OCI-LY1 (cell line): ENCODE measurements at regions not wholly inside any gene's neighbourhood (a gene's known extent, or its start where the extent isn't known, plus 50 kb on each side); places are given as distances from the start of the nearest gene placed in this dataset.

ENCODE experiments used
- H2AFZ ChIP-seq: fragments of 200-600 bp; sonication (generic), shearing (Covaris generic); 2 replicates; pipeline ENCODE4 v1.6.0; 2014; ENCODE audit warnings: antibody characterized with exemption, mild to moderate bottlenecking, low read length
- H3F3A ChIP-seq: fragments of 200-600 bp; sonication (generic), shearing (Covaris generic); 2 replicates; pipeline ENCODE4 v1.6.0; 2014; ENCODE audit warnings: mild to moderate bottlenecking, antibody characterized with exemption, low read length, moderate library complexity; ENCODE audit not compliant: insufficient read depth
- H3K27ac ChIP-seq: fragments of 200-600 bp; sonication (generic); 2 replicates; pipeline ENCODE4 v1.5.1; 2014; ENCODE audit warnings: low read length, mixed run types, mild to moderate bottlenecking, low read depth; ENCODE audit not compliant: poor library complexity, severe bottlenecking
- H3K27me3 ChIP-seq: fragments of 200-600 bp; sonication (generic); 2 replicates; pipeline ENCODE4 v1.6.0; 2014; ENCODE audit warnings: antibody characterized with exemption, mild to moderate bottlenecking, low read length, moderate library complexity; ENCODE audit not compliant: insufficient read depth
- H3K36me3 ChIP-seq: fragments of 200-600 bp; sonication (generic); 2 replicates; pipeline ENCODE4 v1.6.1; 2014; ENCODE audit warnings: mild to moderate bottlenecking, antibody characterized with exemption, low read length, moderate library complexity, mixed read lengths; ENCODE audit not compliant: insufficient read depth
- H3K4me1 ChIP-seq: fragments of 200-600 bp; sonication (generic); 2 replicates; pipeline ENCODE4 v1.5.1; 2014; ENCODE audit warnings: mild to moderate bottlenecking, low read length, moderate library complexity; ENCODE audit not compliant: insufficient read depth, severe bottlenecking
- H3K4me2 ChIP-seq: fragments of 200-600 bp; sonication (generic), shearing (Covaris generic); 2 replicates; pipeline ENCODE4 v1.6.1; 2014; ENCODE audit warnings: low read length
- H3K4me3 ChIP-seq: fragments of 200-600 bp; sonication (generic); 2 replicates; pipeline ENCODE4 v1.5.1; 2014; ENCODE audit warnings: low read length, low read depth, mild to moderate bottlenecking, mixed read lengths; ENCODE audit not compliant: poor library complexity, severe bottlenecking
- H3K79me2 ChIP-seq: fragments of 200-600 bp; shearing (Covaris generic); 2 replicates; pipeline ENCODE4 v1.6.1; 2016; ENCODE audit warnings: mixed run types, low read length, mixed read lengths; ENCODE audit not compliant: insufficient read depth
- H3K9ac ChIP-seq: fragments of 200-600 bp; sonication (generic), shearing (Covaris generic); 2 replicates; pipeline ENCODE4 v1.6.1; 2014; ENCODE audit warnings: mild to moderate bottlenecking, low read length, mixed read lengths
- H3K9me2 ChIP-seq: fragments of 200-600 bp; sonication (generic), shearing (Covaris generic); 2 replicates; pipeline ENCODE4 v1.6.1; 2014; ENCODE audit warnings: low read depth, mild to moderate bottlenecking, low read length, mixed read lengths
- H3K9me3 ChIP-seq: fragments of 200-600 bp; shearing (Covaris generic); 2 replicates; pipeline ENCODE4 v1.6.1; 2014; ENCODE audit warnings: low read length, mixed read lengths
- H4K20me1 ChIP-seq: fragments of 200-600 bp; sonication (generic), shearing (Covaris generic); 2 replicates; pipeline ENCODE4 v1.6.0; 2016; ENCODE audit warnings: mild to moderate bottlenecking, low read length; ENCODE audit not compliant: insufficient read depth
- EZH2 ChIP-seq: fragments of 200-600 bp; sonication (generic), shearing (Covaris generic); IDR thresholded peaks from 2 replicates; pipeline ENCODE4 v1.8.0; 2017; ENCODE audit warnings: borderline replicate concordance, mixed run types, mild to moderate bottlenecking, antibody characterized with exemption, low read length, moderate library complexity, mixed read lengths
- TF ChIP-seq, protein P1 (sequence below): fragments of 200-600 bp; sonication (generic), shearing (Covaris generic); IDR thresholded peaks from 2 replicates; pipeline ENCODE4 v1.5.1; 2017; ENCODE audit warnings: mild to moderate bottlenecking, antibody characterized with exemption, low read length, moderate library complexity, mixed read lengths

DNA sequence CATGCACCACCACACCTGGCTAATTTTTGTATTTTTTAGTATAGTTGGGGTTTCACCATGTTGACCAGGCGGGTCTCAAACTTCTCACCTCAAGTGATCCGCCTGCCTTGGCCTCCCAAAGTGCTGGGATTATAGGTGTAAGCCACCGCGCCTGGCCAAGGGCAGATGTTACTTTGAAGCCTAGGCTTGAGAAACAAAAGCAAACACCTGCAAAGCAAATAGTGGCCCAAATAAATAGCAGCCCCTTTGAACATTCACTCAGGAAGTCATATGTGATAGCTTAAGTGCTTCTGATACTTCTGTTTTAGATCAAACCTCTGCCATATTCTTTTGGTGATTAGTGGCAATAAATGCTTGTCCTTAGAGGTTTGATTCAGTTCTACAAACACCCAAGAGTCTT is 404.5 kb upstream of the SMIM21 start:
- no peaks in the 10 kb centered on the region for H3K4me1 ChIP-seq
- no peaks in the 10 kb centered on the region for H4K20me1 ChIP-seq
- H3K4me3 ChIP-seq: no peak overlapping the region
- no peaks in the 10 kb centered on the region for H3K9me2 ChIP-seq
- no peak overlapping the region for H3K27ac ChIP-seq
- no peaks in the 10 kb centered on the region for H3F3A ChIP-seq
- H3K27me3 ChIP-seq: no peaks in the 10 kb centered on the region; the same call in 1 of the 2 replicates
- no peak overlapping the region for H3K9ac ChIP-seq
- H3K79me2 ChIP-seq: no peaks in the 10 kb centered on the region
- no peaks in the 10 kb centered on the region for H3K36me3 ChIP-seq
- no peak overlapping the region for H3K4me2 ChIP-seq
- H3K9me3 ChIP-seq: no peaks in the 10 kb centered on the region
- no peak overlapping the region for H2AFZ ChIP-seq
- TF ChIP-seq EZH2: no peak
- TF ChIP-seq, protein P1, sequence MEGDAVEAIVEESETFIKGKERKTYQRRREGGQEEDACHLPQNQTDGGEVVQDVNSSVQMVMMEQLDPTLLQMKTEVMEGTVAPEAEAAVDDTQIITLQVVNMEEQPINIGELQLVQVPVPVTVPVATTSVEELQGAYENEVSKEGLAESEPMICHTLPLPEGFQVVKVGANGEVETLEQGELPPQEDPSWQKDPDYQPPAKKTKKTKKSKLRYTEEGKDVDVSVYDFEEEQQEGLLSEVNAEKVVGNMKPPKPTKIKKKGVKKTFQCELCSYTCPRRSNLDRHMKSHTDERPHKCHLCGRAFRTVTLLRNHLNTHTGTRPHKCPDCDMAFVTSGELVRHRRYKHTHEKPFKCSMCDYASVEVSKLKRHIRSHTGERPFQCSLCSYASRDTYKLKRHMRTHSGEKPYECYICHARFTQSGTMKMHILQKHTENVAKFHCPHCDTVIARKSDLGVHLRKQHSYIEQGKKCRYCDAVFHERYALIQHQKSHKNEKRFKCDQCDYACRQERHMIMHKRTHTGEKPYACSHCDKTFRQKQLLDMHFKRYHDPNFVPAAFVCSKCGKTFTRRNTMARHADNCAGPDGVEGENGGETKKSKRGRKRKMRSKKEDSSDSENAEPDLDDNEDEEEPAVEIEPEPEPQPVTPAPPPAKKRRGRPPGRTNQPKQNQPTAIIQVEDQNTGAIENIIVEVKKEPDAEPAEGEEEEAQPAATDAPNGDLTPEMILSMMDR: no peak

- H3F3A ChIP-seq: no peaks in the 10 kb centered on the region
- H3K36me3 ChIP-seq: no peaks in the 10 kb centered on the region
- H3K79me2 ChIP-seq: no peaks in the 10 kb centered on the region
- no peak overlapping the region for H3K27ac ChIP-seq
- H2AFZ ChIP-seq: no peak overlapping the region
- no peaks in the 10 kb centered on the region for H3K9me2 ChIP-seq
- H4K20me1 ChIP-seq: no peaks in the 10 kb centered on the region
- no peaks in the 10 kb centered on the region for H3K9me3 ChIP-seq
- no peaks in the 10 kb centered on the region for H3K4me1 ChIP-seq
- no peak overlapping the region for H3K4me2 ChIP-seq
- H3K27me3 ChIP-seq: no peaks in the 10 kb centered on the region; the same call in 1 of the 2 replicates
- H3K9ac ChIP-seq: no peak overlapping the region
- TF ChIP-seq EZH2: no peak
- TF ChIP-seq, protein P1: no peak
- no peak overlapping the region for H3K4me3 ChIP-seq
These were observed 403.3 kb upstream of the SMIM21 start for GRCh38 chr18:75830828-75831227.

DNA sequence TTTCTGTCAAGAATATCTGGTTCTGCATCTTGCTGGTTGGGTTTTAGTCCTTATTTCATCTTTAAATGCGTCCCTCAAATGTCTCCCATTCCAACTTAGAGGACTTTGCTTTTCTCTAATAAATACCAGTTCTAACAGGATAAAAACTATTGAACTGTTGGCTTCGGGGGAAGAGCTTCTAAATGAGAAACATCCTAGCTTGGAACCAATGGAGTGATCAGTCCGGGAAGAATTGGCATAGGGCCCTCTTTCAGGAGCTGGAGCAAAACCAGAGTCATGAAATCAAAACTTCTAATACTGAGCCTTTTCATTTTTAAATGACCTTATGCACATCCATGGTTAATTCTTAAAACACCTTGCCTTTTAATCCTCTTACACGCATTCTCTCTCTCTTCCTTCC is 401.6 kb upstream of the SMIM21 start:
- Histone ChIP-seq H3K9ac (no peak overlapping the region), H3K4me1 (no peaks in the 10 kb centered on the region), H3K36me3 (no peaks in the 10 kb centered on the region), H3K79me2 (no peaks in the 10 kb centered on the region), H3K9me2 (no peaks in the 10 kb centered on the region), H3K4me3 (no peak overlapping the region), H3F3A (no peaks in the 10 kb centered on the region), H3K9me3 (no peaks in the 10 kb centered on the region), H3K4me2 (no peak overlapping the region), H3K27me3 (no peaks in the 10 kb centered on the region; the same call in 1 of the 2 replicates), H2AFZ (no peak overlapping the region), H3K27ac (no peak overlapping the region), H4K20me1 (no peaks in the 10 kb centered on the region)
- TF ChIP-seq EZH2: no peak
- TF ChIP-seq, protein P1: no peak
